Kidney (tissue), 13 donors: ENCODE measurements at regions not wholly inside any gene's neighbourhood (a gene's known extent, or its start where the extent isn't known, plus 50 kb on each side); places are given as distances from the start of the nearest gene placed in this dataset.

Experiments
- DNase-seq, 5 donors: peaks; one replicate each; pipeline ENCODE4 v3.0.0-alpha.2; 2013 to 2020
- FAIRE-seq: peaks from 2 replicates; lab custom pipeline; 2012; peaks lifted over from hg19 to GRCh38; lab: Jason Lieb, UNC
- H3K27ac ChIP-seq, 2 donors: one replicate each; pipeline ENCODE4 v1.7.0; 2013; ENCODE audit warnings: low read depth in 2 of 2, low read length in 2 of 2, inconsistent platforms in 1 of 2
- H3K27me3 ChIP-seq: one replicate; pipeline ENCODE4 v1.7.1; 2013; ENCODE audit warnings: low read length, inconsistent platforms; ENCODE audit not compliant: control insufficient read depth, insufficient read depth
- H3K36me3 ChIP-seq, 3 donors: one replicate each; pipeline versions ENCODE4 v1.7.0 to v1.7.1; 2013; ENCODE audit warnings: low read length in 3 of 3, control low read depth in 1 of 3, inconsistent platforms in 1 of 3; ENCODE audit not compliant: insufficient read depth in 3 of 3, control insufficient read depth in 2 of 3
- H3K4me1 ChIP-seq, 3 donors: one replicate each; pipeline versions ENCODE4 v1.7.0 to v1.7.1; 2013; ENCODE audit warnings: low read length in 3 of 3, inconsistent platforms in 1 of 3, low read depth in 1 of 3; ENCODE audit not compliant: control insufficient read depth in 2 of 3, insufficient read depth in 2 of 3
- H3K4me3 ChIP-seq, 3 donors: one replicate each; pipeline versions ENCODE4 v1.7.0 to v1.8.1; 2013; ENCODE audit warnings: low read length in 3 of 3, control low read depth in 1 of 3, inconsistent platforms in 1 of 3
- H3K9ac ChIP-seq, 3 donors: one replicate each; pipeline versions ENCODE4 v1.7.0 to v1.7.1; 2013; ENCODE audit warnings: low read length in 3 of 3, control low read depth in 1 of 3, inconsistent platforms in 1 of 3
- H3K9me3 ChIP-seq, 3 donors: one replicate each; pipeline versions ENCODE4 v1.7.0 to v1.7.1; 2013; ENCODE audit warnings: low read length in 3 of 3, control low read depth in 1 of 3, inconsistent platforms in 1 of 3; ENCODE audit not compliant: control insufficient read depth in 2 of 3, insufficient read depth in 1 of 3
- CTCF ChIP-seq: IDR thresholded peaks from 3 replicates; pipeline ENCODE4 v1.5.1; 2012; ENCODE audit warnings: mild to moderate bottlenecking, moderate library complexity, borderline replicate concordance; ENCODE audit not compliant: insufficient read depth; ENCODE audit errors: extremely low read depth
- intact Hi-C: fragments of 100-400 bp; cut with DNase I; formaldehyde crosslinking; loops from one replicate; pipeline ENCODE4 v1.11.1; 2022
- donor health status: control.
- donor health status: control.
- donor health status: control.
- donor health status: control.
- donor health status: control.
- donor health status: DM: yes; HTN: yes; CAD: no.
- donor health status: Normal renal cell carcinoma (clear cell type).

DNA sequence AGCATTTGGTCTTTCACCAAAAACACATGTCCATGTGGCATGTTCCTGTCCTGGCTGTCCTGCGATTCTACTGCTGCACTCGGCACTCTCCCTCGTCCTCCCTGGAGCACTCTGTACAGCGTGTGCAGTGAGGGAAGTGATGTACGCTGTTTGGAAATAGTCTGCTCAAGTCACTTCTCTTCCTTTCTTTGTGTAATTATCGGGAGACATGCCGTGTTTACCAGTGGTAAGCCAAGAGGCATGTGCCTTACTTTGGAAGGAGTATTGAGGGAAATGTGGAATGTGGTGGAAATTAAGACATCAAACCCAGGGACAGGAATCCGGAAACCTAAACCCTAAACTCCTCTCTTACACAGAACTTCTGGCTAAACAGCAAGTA is 268.5 kb upstream of the FOXQ1 start:
- no peak for TF ChIP-seq CTCF
- intact Hi-C loops: no loop called here
- H3K9ac ChIP-seq: no peak overlapping the region
- DNase-seq (no peak), FAIRE-seq (no peak)
- H3K9me3 ChIP-seq: no peaks in the 10 kb centered on the region
- no peak overlapping the region for H3K4me3 ChIP-seq
- H3K36me3 ChIP-seq: no peaks in the 10 kb centered on the region
- no peak overlapping the region for H3K27ac ChIP-seq
- H3K27me3 ChIP-seq: no peaks in the 10 kb centered on the region
- no peaks in the 10 kb centered on the region for H3K4me1 ChIP-seq

- intact Hi-C loops: no loop called here
- Histone ChIP-seq H3K27ac (no peak overlapping the region), H3K9ac (no peak overlapping the region), H3K4me3 (no peak overlapping the region), H3K36me3 (no peaks in the 10 kb centered on the region), H3K27me3 (no peaks in the 10 kb centered on the region), H3K4me1 (no peaks in the 10 kb centered on the region), H3K9me3 (no peaks in the 10 kb centered on the region)
- FAIRE-seq (no peak), DNase-seq (no peak)
- no peak for TF ChIP-seq CTCF
Observed at GRCh38 chr6:1042583-1043457, 269.1 kb upstream of the FOXQ1 start.

DNA sequence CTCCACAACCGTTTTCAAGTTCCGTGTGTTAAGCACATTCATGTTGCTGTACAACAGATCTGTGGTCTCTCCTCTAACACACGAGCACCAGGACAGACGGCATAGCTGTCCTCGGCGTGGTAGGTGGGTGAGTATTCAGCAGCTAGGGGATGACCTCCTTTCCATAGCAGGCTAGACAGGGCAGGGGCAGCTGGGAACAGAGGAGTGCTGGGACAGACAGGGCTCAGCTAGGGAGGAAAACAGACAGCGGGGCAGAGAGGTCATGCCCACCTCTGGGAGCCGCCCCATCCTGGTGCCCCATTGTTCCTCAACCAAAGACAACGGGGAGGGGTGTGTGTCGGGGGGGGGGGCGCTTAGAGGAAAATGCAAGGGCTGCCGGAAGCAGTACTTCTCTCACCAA is 271.5 kb upstream of the FOXQ1 start:
- Histone ChIP-seq H3K27ac (no peak overlapping the region), H3K27me3 (no peaks in the 10 kb centered on the region), H3K4me3 (no peak overlapping the region), H3K9me3 (no peaks in the 10 kb centered on the region), H3K4me1 (no peaks in the 10 kb centered on the region), H3K36me3 (no peaks in the 10 kb centered on the region), H3K9ac (no peak overlapping the region)
- DNase-seq (no peak), FAIRE-seq (no peak)
- TF ChIP-seq CTCF: no peak
- intact Hi-C loops: no loop called here

DNA sequence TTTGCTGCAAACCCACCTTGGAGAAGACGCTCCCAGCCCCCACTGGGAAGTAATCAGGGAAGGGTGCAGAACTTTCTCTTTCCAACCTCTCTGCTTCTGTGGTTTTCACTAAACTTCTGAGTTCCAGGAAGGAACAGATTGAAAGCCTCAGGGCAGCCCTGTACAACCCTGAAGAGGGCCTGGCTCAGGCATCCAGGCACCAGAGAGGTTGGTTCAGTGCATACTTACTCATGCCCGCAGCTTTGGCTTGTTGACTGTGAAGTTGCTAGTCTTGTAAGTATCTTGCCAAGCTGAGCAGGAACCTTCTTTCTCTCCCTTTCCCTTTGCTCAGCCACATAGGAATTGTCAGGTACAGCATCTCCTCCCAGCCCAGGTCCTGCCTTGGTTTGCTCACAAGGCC is 272.2 kb upstream of the FOXQ1 start:
- no peak overlapping the region for H3K4me3 ChIP-seq
- no peak for TF ChIP-seq CTCF
- H3K9ac ChIP-seq: no peak overlapping the region
- H3K27ac ChIP-seq: no peak overlapping the region
- no peaks in the 10 kb centered on the region for H3K4me1 ChIP-seq
- intact Hi-C loops: no loop called here
- DNase-seq (no peak), FAIRE-seq (no peak)
- H3K27me3 ChIP-seq: no peaks in the 10 kb centered on the region
- no peaks in the 10 kb centered on the region for H3K9me3 ChIP-seq
- no peaks in the 10 kb centered on the region for H3K36me3 ChIP-seq
